GM19324 (cell line): ENCODE measurements at regions not wholly inside any gene's neighbourhood (a gene's known extent, or its start where the extent isn't known, plus 50 kb on each side); places are given as distances from the start of the nearest gene placed in this dataset.

Source experiments
- ATAC-seq: cut with Tn5 transposase; IDR thresholded peaks from one replicate; pipeline ENCODE4 v1.9.1; 2021; ENCODE audit warnings: mild to moderate bottlenecking, moderate library complexity; ENCODE audit not compliant: unreplicated experiment, low FRiP score

DNA sequence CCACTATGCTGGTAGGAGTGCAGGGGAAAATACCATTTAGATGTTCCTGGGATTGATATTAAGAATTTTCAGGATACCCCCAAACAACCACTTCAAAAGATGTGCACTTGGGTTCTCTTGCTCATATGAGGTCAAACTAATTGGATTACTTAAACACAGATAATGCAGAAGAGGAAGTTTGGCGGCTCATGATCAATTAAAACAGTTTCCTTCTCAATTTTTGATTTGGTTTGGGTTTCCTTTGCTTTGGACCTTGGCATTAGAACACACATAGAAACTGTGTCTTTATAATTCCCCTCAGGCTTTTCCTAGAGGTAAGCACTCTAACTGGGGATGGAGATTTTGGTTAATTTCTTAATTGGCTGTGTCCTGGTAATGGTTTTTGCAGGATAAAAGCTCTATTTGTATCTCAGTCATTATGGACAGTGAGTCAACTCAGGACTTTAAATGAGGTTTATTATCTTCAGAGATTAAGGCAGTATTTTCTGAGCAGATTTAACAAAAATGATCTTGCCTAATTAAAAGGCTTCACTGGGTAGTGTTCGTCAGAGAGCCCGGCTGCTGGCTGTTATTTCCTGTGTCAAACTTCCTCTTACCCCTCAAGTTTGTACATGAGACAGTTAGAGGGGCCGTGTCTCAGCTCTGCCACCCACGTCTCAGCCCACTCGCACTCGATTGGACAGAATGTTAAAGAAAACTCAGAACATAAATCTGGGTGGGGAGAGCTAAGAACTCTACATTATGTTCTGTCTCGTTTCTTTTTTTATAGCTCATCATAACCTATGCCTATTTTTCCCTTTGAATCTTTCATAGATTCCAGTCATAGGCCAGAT, 50.3 kb upstream of the PREP start:
- no peak for ATAC-seq
